GM23248 (cell line): ENCODE measurements at regions not wholly inside any gene's neighbourhood (a gene's known extent, or its start where the extent isn't known, plus 50 kb on each side); places are given as distances from the start of the nearest gene placed in this dataset.
A peak's percentile ranks its signal among the peaks of the same experiment; 100 is the strongest.

Source experiments
- DNase-seq: peaks from one replicate; pipeline ENCODE4 v3.0.0-alpha.2; 2015
- H2AFZ ChIP-seq: fragments of 200-600 bp; sonication (generic); 2 replicates; pipeline ENCODE4 v1.6.1; 2016; ENCODE audit warnings: antibody characterized with exemption
- H3F3A ChIP-seq: fragments of 200-600 bp; sonication (generic); 2 replicates; pipeline ENCODE4 v1.6.1; 2016; ENCODE audit warnings: mild to moderate bottlenecking, antibody characterized with exemption, mixed run types; ENCODE audit not compliant: insufficient read depth
- H3K27ac ChIP-seq: fragments of 200-600 bp; sonication (generic); 2 replicates; pipeline ENCODE4 v1.5.1; 2016; ENCODE audit warnings: mild to moderate bottlenecking
- H3K27me3 ChIP-seq: fragments of 200-600 bp; sonication (generic); replicated peaks from 2 replicates; pipeline ENCODE4 v1.6.1; 2016; ENCODE audit warnings: mild to moderate bottlenecking; ENCODE audit not compliant: insufficient read depth
- H3K36me3 ChIP-seq: fragments of 200-600 bp; sonication (generic); 2 replicates; pipeline ENCODE4 v1.6.1; 2016; ENCODE audit warnings: low read depth, mild to moderate bottlenecking
- H3K4me1 ChIP-seq: fragments of 200-600 bp; sonication (generic); 2 replicates; pipeline ENCODE4 v1.6.1; 2016; ENCODE audit warnings: mild to moderate bottlenecking; ENCODE audit not compliant: insufficient read depth
- H3K4me2 ChIP-seq: fragments of 200-600 bp; sonication (generic); one replicate; pipeline ENCODE4 v1.6.1; 2016; ENCODE audit warnings: mild to moderate bottlenecking; ENCODE audit not compliant: unreplicated experiment
- H3K4me3 ChIP-seq: fragments of 200-600 bp; sonication (generic); 2 replicates; pipeline ENCODE4 v1.5.1; 2016; ENCODE audit warnings: mild to moderate bottlenecking
- H3K79me2 ChIP-seq: fragments of 200-600 bp; sonication (generic); 2 replicates; pipeline ENCODE4 v1.6.1; 2016; ENCODE audit warnings: mild to moderate bottlenecking; ENCODE audit not compliant: insufficient read depth
- H3K9ac ChIP-seq: fragments of 200-600 bp; sonication (generic); 2 replicates; pipeline ENCODE4 v1.6.1; 2016; ENCODE audit warnings: mild to moderate bottlenecking
- H3K9me2 ChIP-seq: fragments of 200-600 bp; sonication (generic); 2 replicates; pipeline ENCODE4 v1.6.1; 2016; ENCODE audit warnings: mixed run types, mild to moderate bottlenecking, moderate library complexity; ENCODE audit not compliant: insufficient read depth
- H3K9me3 ChIP-seq: fragments of 200-600 bp; sonication (generic); one replicate; pipeline ENCODE4 v1.6.1; 2017; ENCODE audit warnings: low read depth
- H4K20me1 ChIP-seq: fragments of 200-600 bp; sonication (generic); 2 replicates; pipeline ENCODE4 v1.6.0; 2016; ENCODE audit not compliant: insufficient read depth
- EZH2 ChIP-seq: fragments of 200-600 bp; sonication (generic); IDR thresholded peaks from 2 replicates; pipeline ENCODE4 v1.6.1; 2018; ENCODE audit warnings: antibody characterized with exemption, mild to moderate bottlenecking; ENCODE audit not compliant: insufficient read depth, poor library complexity, severe bottlenecking
- EZH2phosphoT487 ChIP-seq: fragments of 200-600 bp; sonication (generic); IDR thresholded peaks from 2 replicates; pipeline ENCODE4 v1.6.1; 2018; ENCODE audit warnings: antibody characterized with exemption, moderate library complexity, mild to moderate bottlenecking, low read depth; ENCODE audit not compliant: insufficient read depth
- WGBS, 2 experiments: methylation state at CpG; one replicate each; pipeline ENCODE4 v1.1.6; 2015 to 2017; ENCODE audit warnings: low lambda C conversion rate in 2 of 2, low coverage in 1 of 2; ENCODE audit errors: missing lambda C conversion rate in 2 of 2; 5-methylcytosine and 5-hydroxymethylcytosine counted together
- in situ Hi-C: fragments of 300-500 bp; cut with MboI; formaldehyde crosslinking; loops from 2 replicates; pipeline ENCODE4 v1.15.0; 2020

DNA sequence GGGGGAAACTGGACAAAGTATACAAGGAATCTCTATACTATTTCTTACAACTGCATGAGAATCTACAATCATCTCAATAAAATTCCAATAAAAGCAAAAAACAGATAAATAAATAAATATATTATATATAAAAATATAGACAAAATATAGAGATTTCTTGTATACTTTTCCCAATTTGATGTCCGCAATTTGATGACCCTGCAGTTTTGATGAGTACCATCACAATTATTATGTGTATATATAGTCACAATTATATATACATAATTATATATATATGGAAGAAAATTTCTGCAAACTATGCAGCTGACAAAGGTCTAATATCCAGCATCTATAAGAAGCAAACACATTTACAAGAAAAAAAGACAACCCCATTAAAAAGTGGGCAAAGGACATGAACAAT, 169.2 kb upstream of the ATXN1 start:
- in situ Hi-C loops = no loop called here
- peak overlapping the region; percentile 32 for H3K4me2 ChIP-seq
- H2AFZ ChIP-seq = no peak overlapping the region
- no peaks in the 10 kb centered on the region for H4K20me1 ChIP-seq
- no peaks in the 10 kb centered on the region for H3K27me3 ChIP-seq
- H3K4me3 ChIP-seq = no peak overlapping the region
- TF ChIP-seq EZH2phosphoT487 = no peak
- TF ChIP-seq EZH2 = no peak
- H3K9me3 ChIP-seq = no peaks in the 10 kb centered on the region
- H3K4me1 ChIP-seq = peaks cover 20% of the 10 kb centered on the region
- peak overlapping the region; percentile 99 for H3K27ac ChIP-seq
- no peaks in the 10 kb centered on the region for H3K9me2 ChIP-seq
- DNase-seq = no peak
- peak overlapping the region; percentile 39; the same call in 1 of the 2 replicates for H3K9ac ChIP-seq
- H3K79me2 ChIP-seq = no peaks in the 10 kb centered on the region
- 94 to 100% methylated on average over 1 of the region's 1 CpG for WGBS, 2 experiments
- peaks cover 25% of the 10 kb centered on the region for H3F3A ChIP-seq
- no peaks in the 10 kb centered on the region for H3K36me3 ChIP-seq

DNA sequence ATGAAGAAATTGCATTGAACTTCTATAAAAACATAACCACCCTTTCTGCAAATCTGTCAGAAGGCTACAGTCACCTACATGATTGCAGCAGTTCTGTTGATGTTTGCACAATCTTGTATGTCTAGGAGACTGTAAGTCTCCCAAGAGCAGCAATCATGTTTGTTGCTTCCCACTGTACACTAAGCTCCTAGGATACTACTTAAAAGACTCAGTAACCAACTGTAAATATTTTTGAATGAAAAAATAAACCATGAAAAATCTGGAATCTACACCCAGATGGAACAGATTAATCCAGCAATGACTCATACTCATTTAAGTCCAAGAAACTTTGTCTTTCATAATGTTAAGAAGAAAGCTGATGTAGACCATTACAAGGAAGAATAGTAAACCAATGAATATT, 168.5 kb upstream of the ATXN1 start:
- H4K20me1 ChIP-seq = no peaks in the 10 kb centered on the region
- in situ Hi-C loops = no loop called here
- no peaks in the 10 kb centered on the region for H3K36me3 ChIP-seq
- H3K9ac ChIP-seq = peak overlapping the region; percentile 80
- H3K4me1 ChIP-seq = peaks cover 24% of the 10 kb centered on the region
- peak overlapping the region; percentile 99 for H3K27ac ChIP-seq
- H3K27me3 ChIP-seq = no peaks in the 10 kb centered on the region
- no peak overlapping the region for H2AFZ ChIP-seq
- H3K9me3 ChIP-seq = no peaks in the 10 kb centered on the region
- no peaks in the 10 kb centered on the region for H3K9me2 ChIP-seq
- H3K4me3 ChIP-seq = no peak overlapping the region
- H3K4me2 ChIP-seq = peak overlapping the region; percentile 50
- H3K79me2 ChIP-seq = no peaks in the 10 kb centered on the region
- peaks cover 25% of the 10 kb centered on the region for H3F3A ChIP-seq
- peak; percentile 97 for DNase-seq
- TF ChIP-seq EZH2phosphoT487 (0 out of 2 replicates have a peak, but pooled peaks have one; percentile 40), EZH2 (no peak)

DNA sequence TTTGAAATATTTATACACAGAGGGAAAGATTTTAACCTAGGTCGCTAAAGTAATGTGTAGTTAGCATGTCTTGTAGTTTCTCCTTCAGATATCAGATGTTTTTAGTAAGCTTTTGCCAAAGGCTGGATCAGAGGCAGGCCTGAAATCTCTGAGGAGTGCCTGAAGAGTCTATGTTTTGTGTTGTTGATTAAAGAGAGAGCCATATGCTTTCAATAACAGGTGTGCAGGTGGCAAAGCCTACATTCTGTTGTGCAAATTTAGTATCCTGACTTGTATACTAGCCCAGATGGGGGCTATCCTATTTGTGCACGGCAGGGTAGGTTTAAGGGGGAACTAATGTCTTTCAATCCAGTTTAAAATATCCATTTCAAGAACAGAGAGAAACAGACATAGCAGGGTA, 167.1 kb upstream of the ATXN1 start:
- Histone ChIP-seq H3K9me2 (no peaks in the 10 kb centered on the region), H3K36me3 (no peaks in the 10 kb centered on the region), H3K27me3 (no peaks in the 10 kb centered on the region), H3K27ac (peak overlapping the region; percentile 99; the same call in 1 of the 2 replicates), H2AFZ (no peak overlapping the region), H3K9me3 (no peaks in the 10 kb centered on the region), H3K79me2 (no peaks in the 10 kb centered on the region), H3F3A (peaks cover 21% of the 10 kb centered on the region), H4K20me1 (no peaks in the 10 kb centered on the region), H3K9ac (no peak overlapping the region), H3K4me3 (no peak overlapping the region), H3K4me1 (peaks cover 21% of the 10 kb centered on the region), H3K4me2 (no peak overlapping the region)
- in situ Hi-C loops = no loop called here
- DNase-seq = no peak
- TF ChIP-seq EZH2 = no peak
- TF ChIP-seq EZH2phosphoT487 = no peak
- WGBS, 2 experiments = 72 to 74% methylated on average over 2 of the region's 2 CpGs

DNA sequence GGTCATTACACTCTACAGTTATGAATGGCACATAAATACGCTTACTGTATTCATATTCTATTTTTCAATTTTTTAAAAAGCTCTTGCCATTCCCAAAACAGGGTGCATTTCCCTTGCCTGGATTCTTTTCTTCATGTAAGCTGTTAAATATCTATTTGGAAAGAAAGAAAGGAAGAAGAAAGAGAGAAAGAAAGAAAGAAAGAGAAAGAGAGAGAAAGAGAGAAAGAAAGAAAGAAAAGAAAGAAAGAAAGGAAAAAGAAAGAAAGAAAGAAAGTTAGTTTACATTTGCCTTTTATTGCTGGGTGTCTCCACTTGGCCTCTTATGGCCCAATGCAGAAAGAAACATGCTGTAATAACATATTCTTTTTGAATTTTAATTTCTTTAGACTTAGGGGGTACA, 165.9 kb upstream of the ATXN1 start:
- WGBS, 2 experiments = 100% methylated on average over 1 of the region's 1 CpG
- H3K36me3 ChIP-seq = no peaks in the 10 kb centered on the region
- peaks cover 21% of the 10 kb centered on the region for H3F3A ChIP-seq
- no peaks in the 10 kb centered on the region for H3K9me3 ChIP-seq
- no peaks in the 10 kb centered on the region for H3K27me3 ChIP-seq
- no peak overlapping the region for H3K9ac ChIP-seq
- no peak overlapping the region for H3K27ac ChIP-seq
- H3K79me2 ChIP-seq = no peaks in the 10 kb centered on the region
- no peak overlapping the region for H3K4me3 ChIP-seq
- DNase-seq = no peak
- H2AFZ ChIP-seq = no peak overlapping the region
- no peaks in the 10 kb centered on the region for H3K9me2 ChIP-seq
- H3K4me2 ChIP-seq = no peak overlapping the region
- no peak for TF ChIP-seq EZH2phosphoT487
- no peak for TF ChIP-seq EZH2
- in situ Hi-C loops = no loop called here
- peaks cover 21% of the 10 kb centered on the region for H3K4me1 ChIP-seq
- no peaks in the 10 kb centered on the region for H4K20me1 ChIP-seq

DNA sequence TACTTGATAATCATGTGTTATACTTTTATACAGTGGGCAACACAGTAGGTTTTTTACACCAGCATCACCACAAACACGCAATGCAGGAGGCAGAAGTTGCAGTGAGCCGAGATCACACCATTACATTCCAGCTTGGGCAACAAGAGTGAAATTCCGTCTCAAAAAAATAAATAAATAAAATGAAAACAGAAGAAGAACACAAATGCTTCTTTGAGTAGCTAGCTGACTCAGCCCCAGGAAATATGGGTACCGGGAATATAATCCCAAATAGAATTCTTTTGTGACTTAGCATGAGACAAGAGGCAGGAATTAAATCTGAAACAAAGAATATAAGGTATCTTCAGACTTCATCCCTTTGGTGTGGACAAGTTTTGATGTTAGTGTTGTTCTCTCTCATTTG, 164.2 kb upstream of the ATXN1 start:
- H2AFZ ChIP-seq = peak overlapping the region; percentile 33
- H3K27ac ChIP-seq = peak overlapping the region; percentile 26
- no peak overlapping the region for H3K4me3 ChIP-seq
- H3K9me2 ChIP-seq = no peaks in the 10 kb centered on the region
- no peak overlapping the region for H3K4me2 ChIP-seq
- H3K4me1 ChIP-seq = peaks cover 21% of the 10 kb centered on the region
- peak; percentile 70 for DNase-seq
- in situ Hi-C loops = no loop called here
- no peaks in the 10 kb centered on the region for H4K20me1 ChIP-seq
- no peaks in the 10 kb centered on the region for H3K9me3 ChIP-seq
- no peaks in the 10 kb centered on the region for H3K79me2 ChIP-seq
- H3K9ac ChIP-seq = peak overlapping the region; percentile 3; the same call in 1 of the 2 replicates
- TF ChIP-seq EZH2phosphoT487 (no peak), EZH2 (no peak)
- no peaks in the 10 kb centered on the region for H3K36me3 ChIP-seq
- H3F3A ChIP-seq = peaks cover 21% of the 10 kb centered on the region
- 7 to 11% methylated on average over 4 of the region's 4 CpGs for WGBS, 2 experiments
- no peaks in the 10 kb centered on the region for H3K27me3 ChIP-seq
